ENCODE measurements at regions not wholly inside any gene's neighbourhood (a gene's known extent, or its start where the extent isn't known, plus 50 kb on each side); places are given as distances from the start of the nearest gene placed in this dataset.

GRCh38 chr12:114221957-114222630 is 183.8 kb downstream of the TBX5 start:
- Histone ChIP-seq H3K79me2 (ENCODE audit: control insufficient read depth, insufficient read depth, low read length) (no peaks in the 10 kb centered on the region), H3K4me1 (ENCODE audit: control insufficient read depth, extremely low read depth, insufficient read depth, low read length) (no peaks in the 10 kb centered on the region), H3K36me3 (ENCODE audit: control insufficient read depth in 2 of 2, extremely low read depth in 1 of 2, insufficient read depth in 2 of 2, low read length in 2 of 2) (no peaks in the 10 kb centered on the region), H3K27me3 (ENCODE audit: control insufficient read depth in 2 of 2, insufficient read depth in 2 of 2, low read length in 2 of 2) (no peaks in the 10 kb centered on the region), H3K9me3 (replicated peaks; ENCODE audit: control insufficient read depth, insufficient read depth, low read length) (peaks cover 4% of the 10 kb centered on the region), H3K4me3 (replicated peaks in 1 of 3; ENCODE audit: insufficient read depth in 1 of 3, low read depth in 1 of 3, low read length in 3 of 3) (no peak overlapping the region), H3K27ac (ENCODE audit: insufficient read depth, low read depth, low read length) (no peak overlapping the region), H2AFZ (ENCODE audit: low read depth, low read length) (no peak overlapping the region), H4K20me1 (replicated peaks; ENCODE audit: control insufficient read depth, extremely low read depth, insufficient read depth, low read length) (no peaks in the 10 kb centered on the region), H3K9ac (replicated peaks; ENCODE audit: extremely low read depth, insufficient read depth, low read length) (no peak overlapping the region), H3K9me1 (replicated peaks; ENCODE audit: control insufficient read depth, extremely low read depth, insufficient read depth, low read length) (no peaks in the 10 kb centered on the region), H3K4me2 (ENCODE audit: insufficient read depth, low read length) (no peak overlapping the region)
- intact Hi-C loops (cut with micrococcal nuclease): no loop called here
- TF ChIP-seq MYC (IDR thresholded peaks at IDR 0.05; ENCODE audit: low read depth, low read length) (no peak), POLR2AphosphoS5 (IDR thresholded peaks at IDR 0.05; ENCODE audit: insufficient read depth, low read depth, low read length) (no peak), FOS (IDR thresholded peaks at IDR 0.05; ENCODE audit: borderline replicate concordance, insufficient read depth, low read length) (no peak), JUN (IDR thresholded peaks at IDR 0.05; ENCODE audit: borderline replicate concordance, insufficient read depth, insufficient read length, low read depth) (no peak), GATA2 (IDR thresholded peaks at IDR 0.05; ENCODE audit: insufficient read depth, insufficient read length, low read depth, low read length) (no peak), EZH2 (IDR thresholded peaks at IDR 0.05; ENCODE audit: borderline replicate concordance, low read depth, low read length, severe bottlenecking) (no peak), POLR2A (IDR thresholded peaks at IDR 0.05; ENCODE audit: low read depth, low read length) (no peak)
- TF ChIP-seq, protein P1, sequence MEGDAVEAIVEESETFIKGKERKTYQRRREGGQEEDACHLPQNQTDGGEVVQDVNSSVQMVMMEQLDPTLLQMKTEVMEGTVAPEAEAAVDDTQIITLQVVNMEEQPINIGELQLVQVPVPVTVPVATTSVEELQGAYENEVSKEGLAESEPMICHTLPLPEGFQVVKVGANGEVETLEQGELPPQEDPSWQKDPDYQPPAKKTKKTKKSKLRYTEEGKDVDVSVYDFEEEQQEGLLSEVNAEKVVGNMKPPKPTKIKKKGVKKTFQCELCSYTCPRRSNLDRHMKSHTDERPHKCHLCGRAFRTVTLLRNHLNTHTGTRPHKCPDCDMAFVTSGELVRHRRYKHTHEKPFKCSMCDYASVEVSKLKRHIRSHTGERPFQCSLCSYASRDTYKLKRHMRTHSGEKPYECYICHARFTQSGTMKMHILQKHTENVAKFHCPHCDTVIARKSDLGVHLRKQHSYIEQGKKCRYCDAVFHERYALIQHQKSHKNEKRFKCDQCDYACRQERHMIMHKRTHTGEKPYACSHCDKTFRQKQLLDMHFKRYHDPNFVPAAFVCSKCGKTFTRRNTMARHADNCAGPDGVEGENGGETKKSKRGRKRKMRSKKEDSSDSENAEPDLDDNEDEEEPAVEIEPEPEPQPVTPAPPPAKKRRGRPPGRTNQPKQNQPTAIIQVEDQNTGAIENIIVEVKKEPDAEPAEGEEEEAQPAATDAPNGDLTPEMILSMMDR (IDR thresholded peaks at IDR 0.05; ENCODE audit: extremely low read depth in 1 of 2, insufficient read depth in 1 of 2, low read depth in 1 of 2, low read length in 2 of 2): no peak
- TF ChIP-seq, protein P2, sequence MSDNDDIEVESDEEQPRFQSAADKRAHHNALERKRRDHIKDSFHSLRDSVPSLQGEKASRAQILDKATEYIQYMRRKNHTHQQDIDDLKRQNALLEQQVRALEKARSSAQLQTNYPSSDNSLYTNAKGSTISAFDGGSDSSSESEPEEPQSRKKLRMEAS (IDR thresholded peaks at IDR 0.05; ENCODE audit: insufficient read depth, insufficient read length): no peak
- dilution Hi-C loops (cut with MboI; ENCODE audit: extremely low pct_ligation_motif_present, low sequenced_read_pairs): no loop called here
- no TSS peak for BruUV-seq (replicated peaks)
- ChIA-PET POLR2A (no interaction called here), CTCF (no interaction called here)
- FAIRE-seq (no peak), DNase-seq (ENCODE audit: low read depth, low spot score) (no peak)

Data from endothelial cell of umbilical vein (primary cell).